NT2/D1 (cell line): ENCODE measurements at regions not wholly inside any gene's neighbourhood (a gene's known extent, or its start where the extent isn't known, plus 50 kb on each side); places are given as distances from the start of the nearest gene placed in this dataset.

Experiments used
- SUZ12 ChIP-seq: IDR thresholded peaks from 2 replicates; pipeline ENCODE4 v1.6.1; 2011; ENCODE audit not compliant: insufficient read length, insufficient read depth; ENCODE audit errors: extremely low read depth
- YY1 ChIP-seq: IDR thresholded peaks from 2 replicates; pipeline ENCODE4 v1.6.1; 2011; ENCODE audit not compliant: insufficient read length, insufficient read depth
- ZNF274 ChIP-seq: IDR thresholded peaks from 2 replicates; pipeline ENCODE4 v1.6.1; 2011; ENCODE audit warnings: mild to moderate bottlenecking, low read depth, low read length

DNA sequence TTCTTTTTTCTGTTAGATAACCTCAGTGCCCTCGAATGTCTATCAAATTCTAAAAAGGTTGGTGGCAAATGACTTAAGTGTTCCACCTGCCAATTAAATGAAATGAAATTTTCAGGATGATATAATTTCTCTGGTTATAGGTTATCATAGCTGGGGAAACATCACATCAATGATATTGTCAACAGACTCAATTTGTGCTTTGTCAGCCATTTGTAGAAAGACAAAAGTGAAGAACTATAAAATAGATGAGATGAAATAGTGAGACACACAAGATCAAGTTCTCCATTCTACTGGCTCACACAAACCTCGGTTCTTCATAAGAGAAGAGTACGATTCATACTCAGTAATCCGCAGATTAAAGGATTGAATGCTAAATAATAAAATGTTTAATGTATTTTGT, 1443.2 kb upstream of the FLRT2 start:
- TF ChIP-seq YY1 = no peak
- no peak for TF ChIP-seq ZNF274
- no peak for TF ChIP-seq SUZ12
